ENCODE measurements at regions not wholly inside any gene's neighbourhood (a gene's known extent, or its start where the extent isn't known, plus 50 kb on each side); places are given as distances from the start of the nearest gene placed in this dataset.

- TF ChIP-seq, protein P1, sequence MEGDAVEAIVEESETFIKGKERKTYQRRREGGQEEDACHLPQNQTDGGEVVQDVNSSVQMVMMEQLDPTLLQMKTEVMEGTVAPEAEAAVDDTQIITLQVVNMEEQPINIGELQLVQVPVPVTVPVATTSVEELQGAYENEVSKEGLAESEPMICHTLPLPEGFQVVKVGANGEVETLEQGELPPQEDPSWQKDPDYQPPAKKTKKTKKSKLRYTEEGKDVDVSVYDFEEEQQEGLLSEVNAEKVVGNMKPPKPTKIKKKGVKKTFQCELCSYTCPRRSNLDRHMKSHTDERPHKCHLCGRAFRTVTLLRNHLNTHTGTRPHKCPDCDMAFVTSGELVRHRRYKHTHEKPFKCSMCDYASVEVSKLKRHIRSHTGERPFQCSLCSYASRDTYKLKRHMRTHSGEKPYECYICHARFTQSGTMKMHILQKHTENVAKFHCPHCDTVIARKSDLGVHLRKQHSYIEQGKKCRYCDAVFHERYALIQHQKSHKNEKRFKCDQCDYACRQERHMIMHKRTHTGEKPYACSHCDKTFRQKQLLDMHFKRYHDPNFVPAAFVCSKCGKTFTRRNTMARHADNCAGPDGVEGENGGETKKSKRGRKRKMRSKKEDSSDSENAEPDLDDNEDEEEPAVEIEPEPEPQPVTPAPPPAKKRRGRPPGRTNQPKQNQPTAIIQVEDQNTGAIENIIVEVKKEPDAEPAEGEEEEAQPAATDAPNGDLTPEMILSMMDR (IDR thresholded peaks at IDR 0.05; ENCODE audit: low read depth, low read length, poor library complexity, severe bottlenecking) = peak; percentile 96
- TF ChIP-seq EZH2phosphoT487 (IDR thresholded peaks at IDR 0.05; ENCODE audit: borderline replicate concordance, low read length) = no peak
These were observed 482.4 kb downstream of the NPHP4 start for GRCh38 chr1:5509664-5510452.

Measured in DOHH2 (cell line).